GM12864 (cell line): ENCODE measurements at regions not wholly inside any gene's neighbourhood (a gene's known extent, or its start where the extent isn't known, plus 50 kb on each side); places are given as distances from the start of the nearest gene placed in this dataset.
"Not testable (repeated sequence)": the region's sequence is repeated elsewhere in the genome, so short reads cannot be mapped to it uniquely, and the experiment has no call there.

Source experiments
- DNase-seq: peaks from one replicate; pipeline ENCODE4 v3.0.0-alpha.2; 2011; ENCODE audit warnings: low read depth
- H3K4me3 ChIP-seq: 2 replicates; pipeline ENCODE4 v1.5.1; 2011; ENCODE audit warnings: mild to moderate bottlenecking, low read depth, low read length, control low read depth
- CTCF ChIP-seq: IDR thresholded peaks from 2 replicates; pipeline ENCODE4 v1.5.1; 2011; ENCODE audit warnings: low read depth, mild to moderate bottlenecking, moderate library complexity, low read length, control low read depth, inconsistent platforms; ENCODE audit errors: missing control alignments

- no peak for DNase-seq
- no peak overlapping the region for H3K4me3 ChIP-seq
- TF ChIP-seq CTCF: no peak
Observed at GRCh38 chr20:12837646-12838045, 171.1 kb upstream of the SPTLC3 start.

GRCh38 chr20:12838261-12838866 is 170.4 kb upstream of the SPTLC3 start:
- no peak for DNase-seq
- no peak overlapping the region for H3K4me3 ChIP-seq
- TF ChIP-seq CTCF: peak; percentile 50

- DNase-seq: no peak
- no peak overlapping the region for H3K4me3 ChIP-seq
- no peak for TF ChIP-seq CTCF
Observed at GRCh38 chr20:12847872-12848271, 160.9 kb upstream of the SPTLC3 start.

GRCh38 chr20:12849225-12849910 is 159.4 kb upstream of the SPTLC3 start:
- TF ChIP-seq CTCF: no peak
- DNase-seq: no peak
- no peak overlapping the region for H3K4me3 ChIP-seq

GRCh38 chr20:12857643-12858042 is 151.1 kb upstream of the SPTLC3 start:
- H3K4me3 ChIP-seq, DNase-seq: not testable (repeated sequence)

GRCh38 chr20:12860619-12861247 is 148.0 kb upstream of the SPTLC3 start:
- no peak overlapping the region for H3K4me3 ChIP-seq
- no peak for TF ChIP-seq CTCF
- no peak for DNase-seq

GRCh38 chr20:12869669-12870068 is 139.1 kb upstream of the SPTLC3 start:
- no peak for TF ChIP-seq CTCF
- DNase-seq: no peak
- H3K4me3 ChIP-seq: no peak overlapping the region
